T47D (cell line): ENCODE measurements at regions not wholly inside any gene's neighbourhood (a gene's known extent, or its start where the extent isn't known, plus 50 kb on each side); places are given as distances from the start of the nearest gene placed in this dataset.

Source experiments
- DNase-seq, 2 experiments: peaks; one replicate each; pipeline versions ENCODE4 v3.0.0 to v3.0.0-alpha.2; 2011 to 2012; ENCODE audit warnings: low read depth in 1 of 2, low spot score in 1 of 2
- JUND ChIP-seq: IDR thresholded peaks from 2 replicates; pipeline ENCODE4 v1.6.1; 2012; ENCODE audit warnings: low read depth
- in situ Hi-C: cut with HindIII; loops from 2 replicates; pipeline ENCODE4 v1.10.0; 2016; ENCODE audit warnings: low sequenced_read_pairs, low pct_unique_long_range_greater_than_20kb

GRCh38 chr17:12310811-12311210, 290.1 kb downstream of the MAP2K4 start:
- DNase-seq: no peak
- in situ Hi-C loops: no loop called here
- no peak for TF ChIP-seq JUND

- DNase-seq: no peak
- in situ Hi-C loops: no loop called here
- no peak for TF ChIP-seq JUND
Measured at GRCh38 chr17:12312692-12313091, 292.0 kb downstream of the MAP2K4 start.

- DNase-seq: no peak
- no peak for TF ChIP-seq JUND
- in situ Hi-C loops: no loop called here
Measured at GRCh38 chr17:12313786-12314185, 293.1 kb downstream of the MAP2K4 start.

- TF ChIP-seq JUND: no peak
- DNase-seq: no peak
- in situ Hi-C loops: no loop called here
Measured at GRCh38 chr17:12316021-12316420, 295.3 kb downstream of the MAP2K4 start.

GRCh38 chr17:12318571-12319266, 298.0 kb downstream of the MAP2K4 start:
- in situ Hi-C loops: no loop called here
- TF ChIP-seq JUND: no peak
- DNase-seq: no peak

GRCh38 chr17:12320286-12320685, 299.6 kb downstream of the MAP2K4 start:
- no peak for DNase-seq
- no peak for TF ChIP-seq JUND
- in situ Hi-C loops: no loop called here

- in situ Hi-C loops: no loop called here
- DNase-seq: no peak
- TF ChIP-seq JUND: no peak
Measured at GRCh38 chr17:12328204-12328603, 307.5 kb downstream of the MAP2K4 start.

- no peak for TF ChIP-seq JUND
- in situ Hi-C loops: no loop called here
- DNase-seq: no peak
Measured at GRCh38 chr17:12330456-12330855, 309.8 kb downstream of the MAP2K4 start.

- in situ Hi-C loops: no loop called here
Measured at GRCh38 chr17:12341328-12341727, 320.7 kb downstream of the MAP2K4 start.

GRCh38 chr17:12342161-12342560, 321.5 kb downstream of the MAP2K4 start:
- TF ChIP-seq JUND: no peak

More at GRCh38 chr17:12341328-12341727, 320.7 kb downstream of the MAP2K4 start:
- no peak for TF ChIP-seq JUND
- no peak for DNase-seq

GRCh38 chr17:12342609-12343435, 322.1 kb downstream of the MAP2K4 start:
- TF ChIP-seq JUND: no peak
- in situ Hi-C loops: no loop called here
- DNase-seq: peak in 1 of 2 experiments; percentile 4

More at GRCh38 chr17:12342161-12342560, 321.5 kb downstream of the MAP2K4 start:
- DNase-seq: no peak
- in situ Hi-C loops: no loop called here

GRCh38 chr17:12348476-12348875, 317.2 kb upstream of the MYOCD start:
- in situ Hi-C loops: no loop called here
- DNase-seq: no peak
- TF ChIP-seq JUND: no peak

GRCh38 chr17:12349297-12349696, 316.4 kb upstream of the MYOCD start:
- DNase-seq: no peak
- in situ Hi-C loops: no loop called here
- TF ChIP-seq JUND: no peak
